HEK293 (cell line): ENCODE measurements at regions not wholly inside any gene's neighbourhood (a gene's known extent, or its start where the extent isn't known, plus 50 kb on each side); places are given as distances from the start of the nearest gene placed in this dataset.
A peak's percentile ranks its signal among the peaks of the same experiment; 100 is the strongest.

Experiments used
- CTCF ChIA-PET: fragments of 350-600 bp; formaldehyde crosslinking; extraction: SDS; loops from one replicate; lab custom pipeline; 2021; ENCODE audit warnings: antibody characterized with exemption; lab: Yijun Ruan, JAX
- POLR2A ChIA-PET: fragments of 300-600 bp; formaldehyde crosslinking; extraction: SDS; loops from one replicate; lab custom pipeline; 2020; ENCODE audit warnings: antibody characterized with exemption, inconsistent platforms; lab: Yijun Ruan, JAX
- H3K27ac ChIP-seq: fragments of 200-500 bp; sonication (Bioruptor generic); 2 replicates; pipeline ENCODE4 v1.5.1; 2014; ENCODE audit warnings: low read depth, low read length, control low read depth, inconsistent platforms; ENCODE audit errors: extremely low read depth
- H3K36me3 ChIP-seq, 2 experiments: fragments of 200-500 bp in 1 of 2; sonication (Bioruptor generic) in 1 of 2; 1 replicate in 1 of 2; 2 replicates in 1 of 2; pipeline ENCODE4 v1.5.1; 2014 to 2017; ENCODE audit warnings: inconsistent platforms in 2 of 2, low read length in 2 of 2; ENCODE audit not compliant: control insufficient read depth in 2 of 2, insufficient read depth in 1 of 2
- H3K4me1 ChIP-seq: fragments of 200-500 bp; sonication (Bioruptor generic); 2 replicates; pipeline ENCODE4 v1.5.1; 2014; ENCODE audit warnings: mild to moderate bottlenecking, low read length, inconsistent platforms; ENCODE audit not compliant: control insufficient read depth, insufficient read depth
- H3K4me3 ChIP-seq: 2 replicates; pipeline ENCODE4 v1.5.1; 2011; ENCODE audit warnings: low read depth, mild to moderate bottlenecking, control low read depth, low read length, moderate library complexity
- H3K9me3 ChIP-seq: fragments of 200-500 bp; sonication (Bioruptor generic); 2 replicates; pipeline ENCODE4 v1.5.1; 2014; ENCODE audit warnings: low read depth, low read length, inconsistent platforms; ENCODE audit not compliant: control insufficient read depth, insufficient read depth
- AEBP2 ChIP-seq: fragments of 450-650 bp; formaldehyde crosslinking; IDR thresholded peaks from 2 replicates; pipeline ENCODE4 v1.5.1; 2016; ENCODE audit warnings: missing biosample characterization, missing genetic modification characterization, borderline replicate concordance
- ATF2 ChIP-seq: fragments of 450-650 bp; formaldehyde crosslinking; IDR thresholded peaks from 2 replicates; pipeline ENCODE4 v1.5.1; 2016; ENCODE audit warnings: missing biosample characterization, missing genetic modification characterization, low read depth
- HOXA7 ChIP-seq: sonication (generic); formaldehyde crosslinking; IDR thresholded peaks from 2 replicates; pipeline ENCODE4 v1.8.1; 2022; ENCODE audit warnings: missing genetic modification reagents, borderline replicate concordance
- KLF9 ChIP-seq: fragments of 450-650 bp; formaldehyde crosslinking; IDR thresholded peaks from 2 replicates; pipeline ENCODE4 v1.5.1; 2016; ENCODE audit warnings: missing biosample characterization, missing genetic modification characterization, low read depth
- PATZ1 ChIP-seq: fragments of 450-650 bp; formaldehyde crosslinking; IDR thresholded peaks from 2 replicates; pipeline ENCODE4 v1.5.1; 2016; ENCODE audit warnings: missing biosample characterization, missing genetic modification characterization
- PRDM2 ChIP-seq: fragments of 450-650 bp; formaldehyde crosslinking; IDR thresholded peaks from 2 replicates; pipeline ENCODE4 v1.5.1; 2016; ENCODE audit warnings: missing biosample characterization, missing genetic modification characterization, borderline replicate concordance
- TCF7L2 ChIP-seq: IDR thresholded peaks from 2 replicates; pipeline ENCODE4 v1.6.1; 2011; ENCODE audit warnings: low read depth, mild to moderate bottlenecking, inconsistent platforms, low read length, moderate library complexity, borderline replicate concordance
- YY1 ChIP-seq: fragments of 450-650 bp; formaldehyde crosslinking; IDR thresholded peaks from 2 replicates; pipeline ENCODE4 v1.5.1; 2018; ENCODE audit warnings: missing biosample characterization, missing genetic modification characterization
- ZBTB21 ChIP-seq: fragments of 450-650 bp; formaldehyde crosslinking; IDR thresholded peaks from 2 replicates; pipeline ENCODE4 v1.5.1; 2017; ENCODE audit warnings: missing biosample characterization, missing genetic modification characterization
- ZBTB8A ChIP-seq: fragments of 450-650 bp; formaldehyde crosslinking; IDR thresholded peaks from 2 replicates; pipeline ENCODE4 v1.5.1; 2016; ENCODE audit warnings: missing biosample characterization, missing genetic modification characterization
- ZFP37 ChIP-seq: fragments of 450-650 bp; formaldehyde crosslinking; IDR thresholded peaks from 2 replicates; pipeline ENCODE4 v1.5.1; 2016; ENCODE audit warnings: missing biosample characterization, missing genetic modification characterization
- ZFP41 ChIP-seq: fragments of 450-650 bp; formaldehyde crosslinking; IDR thresholded peaks from 2 replicates; pipeline ENCODE4 v1.5.1; 2016; ENCODE audit warnings: missing biosample characterization, missing genetic modification characterization, borderline replicate concordance
- ZNF138 ChIP-seq: fragments of 450-650 bp; formaldehyde crosslinking; IDR thresholded peaks from 2 replicates; pipeline ENCODE4 v1.5.1; 2016; ENCODE audit warnings: missing biosample characterization, missing genetic modification characterization, borderline replicate concordance
- ZNF157 ChIP-seq: fragments of 450-650 bp; formaldehyde crosslinking; IDR thresholded peaks from 2 replicates; pipeline ENCODE4 v1.5.1; 2016; ENCODE audit warnings: missing biosample characterization, missing genetic modification characterization
- ZNF16 ChIP-seq: fragments of 450-650 bp; formaldehyde crosslinking; IDR thresholded peaks from 2 replicates; pipeline ENCODE4 v1.5.1; 2016; ENCODE audit warnings: low read depth, missing biosample characterization, missing genetic modification characterization
- ZNF174 ChIP-seq: fragments of 450-650 bp; formaldehyde crosslinking; IDR thresholded peaks from 2 replicates; pipeline ENCODE4 v1.5.0; 2017; ENCODE audit warnings: missing biosample characterization, mild to moderate bottlenecking, missing genetic modification characterization
- ZNF223 ChIP-seq: fragments of 450-650 bp; formaldehyde crosslinking; IDR thresholded peaks from 2 replicates; pipeline ENCODE4 v1.5.1; 2016; ENCODE audit warnings: missing biosample characterization, missing genetic modification characterization
- ZNF248 ChIP-seq: fragments of 450-650 bp; formaldehyde crosslinking; IDR thresholded peaks from 2 replicates; pipeline ENCODE4 v1.5.1; 2017; ENCODE audit warnings: missing biosample characterization, missing genetic modification characterization
- ZNF426 ChIP-seq: fragments of 450-650 bp; formaldehyde crosslinking; IDR thresholded peaks from 2 replicates; pipeline ENCODE4 v1.5.1; 2017; ENCODE audit warnings: missing biosample characterization, missing genetic modification characterization, mild to moderate bottlenecking, inconsistent platforms, moderate library complexity
- ZNF510 ChIP-seq: fragments of 450-650 bp; formaldehyde crosslinking; IDR thresholded peaks from 2 replicates; pipeline ENCODE4 v1.5.1; 2018; ENCODE audit warnings: mild to moderate bottlenecking, missing genetic modification characterization, missing biosample characterization; ENCODE audit not compliant: insufficient replicate concordance
- ZNF621 ChIP-seq: fragments of 450-650 bp; formaldehyde crosslinking; IDR thresholded peaks from 2 replicates; pipeline ENCODE4 v1.5.1; 2017; ENCODE audit warnings: missing biosample characterization, missing genetic modification characterization
- ZNF624 ChIP-seq: fragments of 450-650 bp; formaldehyde crosslinking; IDR thresholded peaks from 2 replicates; pipeline ENCODE4 v1.5.1; 2017; ENCODE audit warnings: missing biosample characterization, missing genetic modification characterization
- ZNF670 ChIP-seq: fragments of 450-650 bp; formaldehyde crosslinking; IDR thresholded peaks from 2 replicates; pipeline ENCODE4 v1.5.1; 2016; ENCODE audit warnings: missing biosample characterization, missing genetic modification characterization, low read depth
- ZNF677 ChIP-seq: fragments of 450-650 bp; IDR thresholded peaks from 2 replicates; pipeline ENCODE4 v1.5.0; 2018; ENCODE audit warnings: missing biosample characterization, mild to moderate bottlenecking, missing genetic modification characterization, moderate library complexity
- ZNF792 ChIP-seq: fragments of 450-650 bp; formaldehyde crosslinking; IDR thresholded peaks from 2 replicates; pipeline ENCODE4 v1.5.1; 2016; ENCODE audit warnings: missing biosample characterization, missing genetic modification characterization
- ZSCAN5A ChIP-seq: fragments of 450-650 bp; formaldehyde crosslinking; IDR thresholded peaks from 2 replicates; pipeline ENCODE4 v1.5.1; 2016; ENCODE audit warnings: missing biosample characterization, missing genetic modification characterization
- ZXDB ChIP-seq: fragments of 450-650 bp; formaldehyde crosslinking; IDR thresholded peaks from 2 replicates; pipeline ENCODE4 v1.5.1; 2016; ENCODE audit warnings: missing biosample characterization, missing genetic modification characterization

- H3K9me3 ChIP-seq = no peaks in the 10 kb centered on the region
- CTCF ChIA-PET = interaction anchor here (0.6 to 1.3 kb wide), 2 partner anchors 10 to 289 kb away, joined by 3 to 5 read pairs; no protein-coding TSS in a partner anchor
- H3K4me1 ChIP-seq = peaks cover 8% of the 10 kb centered on the region
- TF ChIP-seq HOXA7 (CRISPR knock-in tag) (no peak), ZNF510 (tag by site-specific recombination) (no peak), ZNF138 (no peak), ATF2 (peak; percentile 87), ZNF16 (tag by site-specific recombination) (peak; percentile 22; the same call in 1 of the 2 replicates), TCF7L2 (no peak), KLF9 (tag by site-specific recombination) (no peak), ZNF157 (tag by site-specific recombination) (no peak), ZXDB (peak; percentile 79), PRDM2 (tag by site-specific recombination) (no peak), ZNF677 (tag by site-specific recombination) (no peak), ZBTB8A (tag by site-specific recombination) (peak; percentile 46; the same call in 1 of the 2 replicates), ZNF174 (tag by site-specific recombination) (no peak), PATZ1 (tag by site-specific recombination) (peak; percentile 50), ZNF248 (tag by site-specific recombination) (no peak), AEBP2 (no peak), ZFP37 (tag by site-specific recombination) (no peak), ZNF624 (no peak), ZSCAN5A (tag by site-specific recombination) (no peak), YY1 (tag by site-specific recombination) (no peak), ZNF621 (tag by site-specific recombination) (no peak), ZNF426 (tag by site-specific recombination) (no peak), ZFP41 (tag by site-specific recombination) (no peak), ZNF670 (no peak), ZNF223 (tag by site-specific recombination) (no peak), ZNF792 (tag by site-specific recombination) (0 out of 2 replicates have a peak, but pooled peaks have one; percentile 42), ZBTB21 (tag by site-specific recombination) (peak; percentile 91)
These were observed 77.9 kb upstream of the VPS13A start for GRCh38 chr9:77099388-77099787.

More at GRCh38 chr9:77099388-77099787, 77.9 kb upstream of the VPS13A start:
- H3K36me3 ChIP-seq = no peaks in the 10 kb centered on the region
- no peak overlapping the region for H3K4me3 ChIP-seq
- POLR2A ChIA-PET = no interaction called here
- H3K27ac ChIP-seq = peak overlapping the region; percentile 17
